ENCODE measurements at regions not wholly inside any gene's neighbourhood (a gene's known extent, or its start where the extent isn't known, plus 50 kb on each side); places are given as distances from the start of the nearest gene placed in this dataset.
"Not testable (repeated sequence)": the region's sequence is repeated elsewhere in the genome, so short reads cannot be mapped to it uniquely, and the experiment has no call there.

DNA sequence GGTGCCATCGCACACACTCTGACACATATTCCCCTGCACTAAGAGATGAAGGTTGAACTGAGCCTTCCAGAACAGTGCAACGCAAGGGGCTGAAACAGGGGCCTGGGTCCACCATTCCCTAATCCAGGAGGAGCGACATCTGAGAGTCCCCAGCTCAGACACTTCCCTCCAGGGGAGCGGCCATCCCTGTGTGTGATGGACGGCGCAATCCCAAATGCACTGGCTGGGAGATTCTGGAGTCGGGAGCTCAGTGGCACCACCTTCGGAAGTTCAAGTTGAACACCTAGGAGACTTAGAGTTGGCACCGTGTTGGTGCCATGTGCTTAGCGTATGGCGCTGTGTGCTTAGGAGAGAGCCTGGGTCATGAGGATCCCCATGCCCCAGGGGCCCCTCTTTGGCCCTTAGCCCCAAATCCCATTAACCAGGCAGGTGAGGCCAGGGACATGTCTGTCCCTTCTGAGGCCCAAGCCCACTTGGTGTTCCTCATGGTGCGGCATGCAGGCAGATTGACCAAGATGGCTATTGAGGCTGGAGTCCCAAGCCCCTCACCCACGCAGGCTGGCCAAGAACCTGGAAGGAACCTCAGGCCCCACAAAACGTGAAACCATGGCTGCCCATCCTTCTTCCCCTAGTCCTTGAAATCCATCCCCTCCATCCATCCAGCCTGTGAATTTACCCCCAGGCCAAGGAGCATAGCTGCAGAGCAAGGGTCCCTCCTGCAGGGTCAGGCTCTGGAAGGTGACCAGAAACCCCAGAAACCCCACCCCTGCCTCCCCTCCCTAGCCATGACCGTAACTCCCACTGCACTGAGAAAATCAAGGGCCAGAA, 114.1 kb upstream of the OTOS start:
- no peak for DNase-seq (ENCODE audit: low spot score)

DNA sequence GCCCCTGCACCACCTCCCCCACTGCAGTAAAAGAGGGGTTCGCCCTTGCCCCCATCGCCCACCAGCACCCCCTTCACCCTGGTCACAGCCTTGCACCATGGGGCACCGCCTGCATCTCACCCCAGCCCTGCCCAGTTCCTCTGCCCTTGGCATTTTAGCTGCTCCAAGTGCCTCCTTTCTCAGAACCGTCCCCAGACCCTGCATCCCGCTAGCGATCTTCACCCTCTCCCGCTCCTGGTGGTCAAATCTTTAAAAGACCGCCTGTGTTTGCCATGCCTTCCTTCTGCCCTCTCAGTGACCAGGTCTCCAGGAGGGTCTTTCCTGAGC, 114.7 kb upstream of the OTOS start:
- DNase-seq (ENCODE audit: low spot score) = no peak

DNA sequence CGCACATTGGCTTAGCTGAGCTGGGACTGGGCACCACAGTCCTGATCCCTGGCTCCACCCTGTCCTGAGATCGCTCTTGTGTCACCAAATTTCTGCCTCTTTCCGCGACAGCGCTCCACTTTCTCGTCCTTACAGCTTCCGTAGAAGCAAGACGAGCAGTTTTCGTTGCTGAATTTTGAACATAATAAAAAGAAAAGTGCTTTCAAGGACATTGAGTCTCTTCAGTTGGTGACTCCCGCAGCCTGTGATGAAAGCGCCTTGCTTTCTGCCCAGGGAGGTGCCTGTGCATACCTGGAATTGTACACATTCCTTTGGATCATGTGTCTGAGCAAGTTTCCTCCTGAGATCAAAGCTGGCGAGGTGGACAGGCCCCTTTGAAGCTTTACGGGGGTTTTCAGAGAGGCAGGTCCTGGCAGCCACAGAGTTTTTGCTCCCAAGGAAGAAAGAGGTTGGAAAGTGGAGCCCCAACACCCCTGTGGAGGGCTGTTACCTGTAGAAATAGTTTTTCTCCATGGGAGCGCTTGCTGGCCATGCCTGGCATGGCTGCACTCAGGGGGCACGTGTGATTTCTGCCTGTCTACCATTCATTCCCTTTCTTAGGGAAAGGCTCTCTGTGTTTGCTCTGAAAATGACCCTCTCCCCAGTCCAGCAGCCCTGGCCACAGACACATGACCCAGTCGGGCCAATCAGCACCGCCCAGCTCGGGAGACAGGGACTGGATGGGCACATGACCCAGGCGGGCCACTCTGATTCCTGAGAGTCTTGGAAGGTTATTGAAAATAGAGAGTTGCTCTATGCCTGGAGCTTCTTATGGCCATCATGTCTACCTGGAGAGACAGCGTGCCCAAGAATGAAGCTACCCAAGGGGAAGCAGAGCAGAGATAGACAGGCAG, 115.6 kb upstream of the OTOS start:
- no peak for DNase-seq (ENCODE audit: low spot score)

DNA sequence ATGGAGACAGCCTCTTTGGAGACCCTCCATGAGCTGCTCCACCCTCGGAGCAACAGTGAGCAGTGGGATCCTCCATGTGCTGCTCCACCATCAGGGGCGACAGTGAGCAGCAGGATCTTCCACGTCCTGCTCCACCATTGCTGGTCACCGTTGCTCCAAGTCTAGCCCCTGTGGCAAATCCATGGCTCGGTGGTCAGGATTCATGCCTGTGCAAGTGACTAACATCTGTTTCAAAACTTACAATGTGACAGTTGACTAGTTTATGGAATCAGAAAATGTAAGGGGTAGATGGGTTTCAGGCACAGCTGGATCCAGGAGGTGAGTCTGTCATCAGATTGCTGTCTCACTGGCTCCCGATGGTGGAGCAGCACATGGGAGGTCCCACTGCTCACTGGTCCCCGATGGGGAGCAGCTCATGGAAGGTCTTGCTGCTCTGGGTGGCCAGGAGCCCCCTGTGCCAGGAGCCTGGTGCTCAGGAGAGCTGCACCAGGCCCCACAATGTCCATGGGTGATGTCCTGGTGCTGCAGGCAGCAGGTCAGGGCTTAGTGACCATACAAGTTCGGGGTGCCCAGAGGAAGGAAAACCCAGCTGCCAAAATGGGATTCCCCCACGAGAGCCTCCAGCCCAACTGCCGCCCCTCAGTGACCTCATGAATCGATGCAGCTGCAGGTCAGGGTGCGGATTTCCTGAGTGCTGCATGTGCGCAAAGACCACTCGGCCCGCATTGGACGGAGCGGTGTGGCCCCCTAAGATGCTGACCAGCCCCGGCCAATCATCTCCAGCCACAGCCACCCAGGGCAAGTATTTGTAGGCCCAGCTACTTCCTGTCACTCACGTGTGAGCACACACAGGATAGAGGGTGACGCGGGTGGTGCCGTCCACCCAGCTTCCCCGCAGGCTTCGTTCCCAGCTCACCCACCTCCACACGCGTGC, 116.5 kb upstream of the OTOS start:
- DNase-seq (ENCODE audit: low spot score) = no peak

- DNase-seq (ENCODE audit: low spot score) = no peak
Measured at GRCh38 chr2:240257940-240258580, 117.6 kb upstream of the OTOS start.

DNA sequence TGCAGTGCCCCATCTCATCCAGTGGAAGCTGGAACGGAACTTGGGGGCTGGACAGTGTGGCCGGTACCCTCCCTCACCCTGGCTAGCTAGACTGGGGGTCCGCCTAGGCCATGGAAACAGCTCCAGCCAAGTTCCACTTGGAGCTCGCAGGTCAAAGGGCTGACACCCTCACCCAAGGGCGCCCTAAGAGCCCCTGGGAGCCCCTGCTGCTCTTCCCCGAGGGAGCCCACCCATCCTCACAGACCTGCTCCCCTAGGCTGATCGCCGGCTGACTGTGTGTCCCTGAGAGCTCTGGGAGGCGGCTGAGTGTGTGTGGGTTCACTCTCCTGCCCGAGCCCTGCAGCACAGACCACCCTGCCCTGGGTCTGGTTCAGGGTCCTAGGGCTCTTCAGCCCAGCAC, 118.2 kb upstream of the OTOS start:
- DNase-seq (ENCODE audit: low spot score) = no peak

- DNase-seq (ENCODE audit: low spot score) = no peak
Measured at GRCh38 chr2:240259201-240259923, 118.9 kb upstream of the OTOS start.

- DNase-seq (ENCODE audit: low spot score) = no peak
Measured at GRCh38 chr2:240259924-240260529, 119.6 kb upstream of the OTOS start.

- no peak for DNase-seq (ENCODE audit: low spot score)
Measured at GRCh38 chr2:240260664-240261063, 120.2 kb upstream of the OTOS start.

GRCh38 chr2:240262578-240262977, 122.1 kb upstream of the OTOS start:
- DNase-seq (ENCODE audit: low spot score) = not testable (repeated sequence)

DNA sequence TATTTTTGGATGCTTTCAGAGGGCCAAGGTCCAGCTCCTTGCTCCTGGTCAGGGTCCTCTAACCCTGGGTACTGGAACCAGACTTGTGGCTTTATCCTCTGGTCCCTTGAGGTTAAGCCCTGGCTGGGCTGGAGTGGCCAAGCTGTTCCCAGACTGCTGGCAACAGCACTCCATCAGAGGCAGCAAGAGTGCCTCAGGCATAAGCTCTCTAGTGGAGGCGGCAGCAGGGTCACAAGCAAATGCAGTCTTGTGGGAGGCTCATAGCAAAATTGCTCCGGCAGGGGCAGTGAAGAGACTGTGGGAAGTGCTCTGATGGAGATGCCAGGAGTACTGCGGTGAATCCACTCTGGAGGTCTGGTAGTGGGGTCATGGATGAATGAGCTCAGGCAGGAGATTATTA, 128.9 kb upstream of the OTOS start:
- no peak for DNase-seq (ENCODE audit: low spot score)

- DNase-seq (ENCODE audit: low spot score) = peak; percentile 40
Measured at GRCh38 chr2:240269886-240270285, 129.4 kb upstream of the OTOS start.

DNA sequence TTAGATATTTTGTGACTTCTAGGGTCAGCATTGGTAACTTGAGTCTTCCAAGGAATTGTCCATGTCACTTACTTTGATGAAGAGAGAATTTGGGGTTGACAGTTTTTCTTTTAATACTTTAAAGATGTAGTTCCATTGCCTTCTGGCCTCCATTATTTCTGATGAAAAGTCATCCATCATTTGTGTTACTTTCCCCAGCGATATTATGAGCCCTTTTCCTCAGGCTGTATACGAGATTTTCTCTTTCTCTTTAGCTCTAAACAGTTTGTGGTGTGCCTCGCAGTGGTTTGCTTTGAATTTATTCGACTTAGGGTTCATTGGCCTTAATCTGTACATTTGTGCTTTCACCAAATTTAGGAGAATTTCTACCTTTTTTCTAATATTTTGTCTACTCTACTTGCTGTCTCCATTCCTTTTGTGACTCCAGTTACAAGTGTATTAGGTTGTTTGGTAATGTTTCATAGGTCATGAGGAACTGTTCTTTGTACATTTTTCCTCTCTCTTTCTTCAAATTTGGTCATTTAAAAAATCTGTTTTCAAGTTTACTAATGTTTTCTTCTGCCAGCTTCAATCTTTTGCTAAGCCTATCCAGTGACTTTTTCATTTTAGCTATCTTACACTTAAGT, 131.4 kb upstream of the OTOS start:
- no peak for DNase-seq (ENCODE audit: low spot score)

DNA sequence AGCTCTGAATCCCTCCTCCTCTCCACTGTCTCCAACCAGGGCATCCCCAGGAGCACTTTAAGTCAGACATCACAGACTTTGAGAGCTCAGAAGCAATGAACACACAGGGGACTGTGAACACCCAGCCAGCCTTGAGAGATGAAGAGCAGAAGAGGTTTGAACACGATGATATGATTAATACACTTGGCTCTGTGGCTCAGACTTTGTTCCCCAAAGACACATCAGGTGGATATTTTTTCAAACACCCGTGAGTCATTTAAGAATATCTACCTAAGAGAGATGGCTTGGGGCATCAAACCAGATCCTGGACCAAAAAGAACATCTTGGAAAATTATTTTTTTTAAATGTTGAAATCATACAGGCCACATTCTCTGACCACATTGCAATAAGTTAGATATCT, 134.9 kb upstream of the OTOS start:
- no peak for DNase-seq (ENCODE audit: low spot score)

DNA sequence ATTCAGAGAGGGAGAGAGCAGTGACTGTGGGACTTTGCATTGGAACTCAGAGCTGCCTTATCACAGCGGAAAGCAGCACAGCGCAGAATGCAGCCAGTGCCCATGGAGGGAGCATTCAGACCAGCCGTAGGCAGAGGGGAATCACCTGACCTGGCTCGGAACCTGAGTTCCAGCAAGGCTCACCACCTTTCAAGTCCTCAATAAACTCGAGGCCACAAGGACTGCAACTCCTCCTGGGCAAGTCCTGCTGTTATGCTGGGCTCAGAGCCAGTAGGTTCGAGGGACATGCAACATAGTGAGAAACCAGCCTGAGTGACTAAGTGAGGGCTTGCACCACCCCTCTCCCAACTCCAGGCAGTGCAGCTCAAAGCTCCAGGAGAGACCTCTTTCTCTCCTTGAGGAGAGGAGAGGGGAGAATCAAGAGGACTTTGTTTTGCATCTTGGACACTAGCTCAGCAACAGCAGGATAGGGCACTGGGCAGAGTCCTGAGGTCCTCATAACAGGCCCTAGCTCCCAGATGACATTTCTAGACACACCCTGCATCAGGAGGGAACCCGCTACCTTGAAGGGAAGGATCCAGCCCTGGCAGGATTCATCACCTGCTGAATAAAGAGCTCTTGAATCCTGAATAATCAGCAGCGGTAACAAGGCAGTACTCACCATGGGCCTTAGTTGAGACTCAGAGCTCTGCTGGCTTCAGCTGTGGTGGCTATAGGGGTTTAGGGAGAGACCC, 136.8 kb upstream of the OTOS start:
- no peak for DNase-seq (ENCODE audit: low spot score)

GRCh38 chr2:240277807-240278522, 137.5 kb upstream of the OTOS start:
- DNase-seq (ENCODE audit: low spot score) = no peak

DNA sequence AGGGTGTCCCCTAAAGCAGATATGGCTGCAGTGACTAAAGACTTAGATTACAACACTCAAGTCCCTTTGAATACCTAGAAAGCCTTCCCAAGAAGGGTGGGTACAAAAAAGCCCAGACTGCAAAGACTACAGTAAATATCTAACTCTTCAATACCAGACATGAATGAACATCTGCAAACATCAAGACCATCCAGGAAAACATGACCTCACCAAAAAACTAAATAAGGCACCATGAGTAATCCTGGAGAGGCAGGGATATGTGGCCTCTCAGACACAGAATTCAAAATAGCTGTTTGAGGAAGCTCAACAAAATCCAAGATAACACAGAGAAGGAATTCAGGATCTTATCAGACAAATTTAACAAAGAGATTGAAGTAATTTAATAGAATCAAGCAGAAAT, 138.2 kb upstream of the OTOS start:
- no peak for DNase-seq (ENCODE audit: low spot score)

- no peak for DNase-seq (ENCODE audit: low spot score)
Measured at GRCh38 chr2:240280621-240281020, 140.2 kb upstream of the OTOS start.
